Endothelial cell of umbilical vein (primary cell): ENCODE measurements at regions not wholly inside any gene's neighbourhood (a gene's known extent, or its start where the extent isn't known, plus 50 kb on each side); places are given as distances from the start of the nearest gene placed in this dataset.

Experiments used
- BruUV-seq: library from RNA; stranded (reverse); fragments of 400-500 nt; replicated peaks from 2 replicates; lab custom pipeline; 2021; lab: Mats Ljungman, UMichigan
- CTCF ChIA-PET: fragments of 300-600, 350-600 bp; sonication (Branson Sonifier 250); formaldehyde crosslinking; loops from one replicate; lab custom pipeline; 2021; ENCODE audit warnings: antibody characterized with exemption, inconsistent platforms; lab: Charles Lee
- POLR2A ChIA-PET: fragments of 300-600, 350-600 bp; sonication (Branson Sonifier 250); formaldehyde crosslinking; loops from one replicate; lab custom pipeline; 2021; ENCODE audit warnings: antibody characterized with exemption, inconsistent platforms; lab: Charles Lee
- DNase-seq: peaks from one replicate; pipeline ENCODE4 v3.0.0-alpha.2; 2011; ENCODE audit warnings: low read depth, low spot score
- FAIRE-seq: peaks from 2 replicates; lab custom pipeline; 2011; peaks lifted over from hg19 to GRCh38; lab: Jason Lieb, UNC
- H2AFZ ChIP-seq: 2 replicates; pipeline ENCODE4 v1.6.0; 2012; ENCODE audit warnings: low read depth, low read length, control low read depth, inconsistent platforms
- H3K27ac ChIP-seq: 2 replicates; pipeline ENCODE4 v1.5.1; 2011; ENCODE audit warnings: low read depth, mild to moderate bottlenecking, control low read depth, low read length, moderate library complexity; ENCODE audit not compliant: insufficient read depth
- H3K27me3 ChIP-seq, 2 experiments: 2 replicates each; pipeline versions ENCODE4 v1.6.0 to v1.6.1; 2011; ENCODE audit warnings: low read length in 2 of 2, mixed read lengths in 1 of 2; ENCODE audit not compliant: control insufficient read depth in 2 of 2, insufficient read depth in 2 of 2
- H3K36me3 ChIP-seq, 2 experiments: 2 replicates in 1 of 2; 3 replicates in 1 of 2; pipeline ENCODE4 v1.5.1; 2011; ENCODE audit warnings: low read length in 2 of 2, mild to moderate bottlenecking in 1 of 2, moderate library complexity in 1 of 2; ENCODE audit not compliant: control insufficient read depth in 2 of 2, insufficient read depth in 2 of 2; ENCODE audit errors: extremely low read depth in 1 of 2
- H3K4me1 ChIP-seq: 3 replicates; pipeline ENCODE4 v1.5.1; 2011; ENCODE audit warnings: mild to moderate bottlenecking, low read length; ENCODE audit not compliant: control insufficient read depth, insufficient read depth; ENCODE audit errors: extremely low read depth
- H3K4me2 ChIP-seq: 2 replicates; pipeline ENCODE4 v1.6.1; 2011; ENCODE audit warnings: low read length, control low read depth, mixed read lengths; ENCODE audit not compliant: insufficient read depth
- H3K4me3 ChIP-seq, 3 experiments: fragments of 200-600 bp in 1 of 3; sonication (generic), shearing (Covaris generic) in 1 of 3; replicated peaks in 1 of 3; 2 replicates each; pipeline ENCODE4 v1.5.1; 2011 to 2016; ENCODE audit warnings: control low read depth in 3 of 3, low read length in 3 of 3, mild to moderate bottlenecking in 2 of 3, inconsistent platforms in 1 of 3, low read depth in 1 of 3, moderate library complexity in 1 of 3; ENCODE audit not compliant: insufficient read depth in 1 of 3
- H3K79me2 ChIP-seq: 2 replicates; pipeline ENCODE4 v1.6.0; 2012; ENCODE audit warnings: low read length, inconsistent platforms; ENCODE audit not compliant: control insufficient read depth, insufficient read depth
- H3K9ac ChIP-seq: replicated peaks from 2 replicates; pipeline ENCODE3; 2011; ENCODE audit warnings: low read length, control low read depth; ENCODE audit not compliant: insufficient read depth; ENCODE audit errors: extremely low read depth
- H3K9me1 ChIP-seq: replicated peaks from 3 replicates; pipeline ENCODE4 v1.6.0; 2011; ENCODE audit warnings: mild to moderate bottlenecking, low read length; ENCODE audit not compliant: control insufficient read depth, insufficient read depth; ENCODE audit errors: extremely low read depth
- H3K9me3 ChIP-seq: replicated peaks from 2 replicates; pipeline ENCODE4 v1.5.1; 2012; ENCODE audit warnings: low read length, inconsistent platforms; ENCODE audit not compliant: control insufficient read depth, insufficient read depth
- H4K20me1 ChIP-seq: replicated peaks from 2 replicates; pipeline ENCODE3; 2011; ENCODE audit warnings: mild to moderate bottlenecking, low read length; ENCODE audit not compliant: control insufficient read depth, insufficient read depth; ENCODE audit errors: extremely low read depth
- EZH2 ChIP-seq: IDR thresholded peaks from 2 replicates; pipeline ENCODE4 v1.6.1; 2012; ENCODE audit warnings: borderline replicate concordance, low read depth, mild to moderate bottlenecking, moderate library complexity, low read length, inconsistent platforms; ENCODE audit not compliant: severe bottlenecking
- FOS ChIP-seq: IDR thresholded peaks from 2 replicates; pipeline ENCODE4 v1.6.1; 2011; ENCODE audit warnings: mild to moderate bottlenecking, low read length, moderate library complexity, borderline replicate concordance; ENCODE audit not compliant: insufficient read depth
- GATA2 ChIP-seq: IDR thresholded peaks from 2 replicates; pipeline ENCODE4 v1.7.0; 2011; ENCODE audit warnings: low read depth, mild to moderate bottlenecking, moderate library complexity, mixed read lengths, low read length; ENCODE audit not compliant: insufficient read length, insufficient read depth
- JUN ChIP-seq: IDR thresholded peaks from 2 replicates; pipeline ENCODE4 v1.6.1; 2011; ENCODE audit warnings: borderline replicate concordance, low read depth; ENCODE audit not compliant: insufficient read length, insufficient read depth
- MYC ChIP-seq: IDR thresholded peaks from one replicate; pipeline ENCODE4 v1.6.1; 2011; ENCODE audit warnings: mild to moderate bottlenecking, low read depth, low read length
- POLR2A ChIP-seq: IDR thresholded peaks from 2 replicates; pipeline ENCODE4 v1.6.1; 2012; ENCODE audit warnings: low read depth, mild to moderate bottlenecking, control low read depth, low read length
- POLR2AphosphoS5 ChIP-seq: IDR thresholded peaks from 2 replicates; pipeline ENCODE4 v1.6.1; 2012; ENCODE audit warnings: low read depth, mild to moderate bottlenecking, control low read depth, low read length, moderate library complexity; ENCODE audit not compliant: insufficient read depth
- dilution Hi-C: fragments of 300-500 bp; cut with MboI; formaldehyde crosslinking; loops from one replicate; pipeline ENCODE4 v1.15.0; 2019; ENCODE audit warnings: low sequenced_read_pairs; ENCODE audit not compliant: extremely low pct_ligation_motif_present
- intact Hi-C: fragments of 100-400 bp; cut with micrococcal nuclease; formaldehyde crosslinking; loops from one replicate; pipeline ENCODE4 v1.10.0; 2022
- TF ChIP-seq, protein P1 (sequence below), 2 donors: IDR thresholded peaks; 1 replicate in 1 of 2; 2 replicates in 1 of 2; pipeline ENCODE4 v1.5.1; 2011; ENCODE audit warnings: low read length in 2 of 2, mild to moderate bottlenecking in 2 of 2, moderate library complexity in 2 of 2, control low read depth in 1 of 2, inconsistent platforms in 1 of 2, low read depth in 1 of 2; ENCODE audit not compliant: insufficient read depth in 1 of 2; ENCODE audit errors: extremely low read depth in 1 of 2
- TF ChIP-seq, protein P2 (sequence below): IDR thresholded peaks from 2 replicates; pipeline ENCODE4 v1.6.1; 2011; ENCODE audit not compliant: insufficient read depth, insufficient read length

DNA sequence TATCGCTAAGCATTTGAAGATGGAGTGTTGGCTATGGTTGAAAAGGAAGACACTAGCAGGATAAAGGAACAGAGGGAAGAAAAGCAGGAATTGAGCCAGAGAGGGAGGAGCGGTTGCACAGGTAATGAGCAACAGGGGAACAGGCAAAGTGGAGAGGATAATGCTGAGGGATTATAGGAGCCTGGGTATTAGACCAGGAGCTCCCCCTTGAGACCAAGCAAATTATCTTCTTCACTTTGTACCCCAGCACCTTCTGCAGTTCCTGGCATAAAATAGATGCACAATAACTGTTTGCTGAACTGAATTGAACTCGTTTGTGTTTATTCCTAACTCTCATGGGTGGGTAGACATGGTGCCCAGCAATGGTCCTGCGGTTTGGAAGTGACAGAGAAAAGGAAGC is 54.6 kb upstream of the OR5P2 start:
- H3K4me3 ChIP-seq, result no peak overlapping the region
- H3K9me3 ChIP-seq, result no peaks in the 10 kb centered on the region
- H3K27me3 ChIP-seq, result peaks cover 0 to 3% of the 10 kb centered on the region in 2 experiments
- no peak overlapping the region for H2AFZ ChIP-seq
- TF ChIP-seq JUN, result no peak
- H4K20me1 ChIP-seq, result no peaks in the 10 kb centered on the region
- ChIA-PET POLR2A (no interaction called here), CTCF (no interaction called here)
- no peaks in the 10 kb centered on the region for H3K9me1 ChIP-seq
- FAIRE-seq, result no peak
- H3K4me1 ChIP-seq, result no peaks in the 10 kb centered on the region
- BruUV-seq, result no TSS peak
- no peak overlapping the region for H3K4me2 ChIP-seq
- no peaks in the 10 kb centered on the region for H3K36me3 ChIP-seq
- DNase-seq, result no peak
- dilution Hi-C loops, result no loop called here
- no peaks in the 10 kb centered on the region for H3K79me2 ChIP-seq
- H3K9ac ChIP-seq, result no peak overlapping the region
- H3K27ac ChIP-seq, result no peak overlapping the region
- intact Hi-C loops, result no loop called here

DNA sequence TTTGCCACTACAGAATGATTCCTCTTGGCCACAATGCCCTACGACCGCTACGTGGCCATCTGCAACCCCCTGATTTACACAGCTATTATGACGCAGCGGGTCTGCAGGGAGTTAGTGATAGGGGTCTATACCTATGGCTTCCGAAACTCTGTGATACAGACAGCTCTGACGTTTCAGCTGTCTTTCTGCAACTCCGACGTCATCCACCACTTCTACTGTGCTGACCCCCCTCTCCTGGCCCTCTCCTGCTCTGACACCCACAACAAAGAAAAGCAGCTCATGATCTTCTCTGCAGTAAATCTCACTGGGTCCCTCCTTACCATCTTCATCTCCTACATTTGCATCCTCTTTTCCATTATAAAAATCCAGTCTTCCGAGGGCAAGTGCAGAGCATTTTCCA is 52.3 kb upstream of the OR5P2 start:
- Histone ChIP-seq H3K27ac (no peak overlapping the region), H3K4me3 (no peak overlapping the region), H3K9me3 (no peaks in the 10 kb centered on the region), H2AFZ (no peak overlapping the region), H3K4me1 (no peaks in the 10 kb centered on the region), H3K36me3 (no peaks in the 10 kb centered on the region), H3K79me2 (no peaks in the 10 kb centered on the region), H3K27me3 (no peaks in the 10 kb centered on the region), H3K4me2 (no peak overlapping the region), H3K9ac (no peak overlapping the region), H4K20me1 (no peaks in the 10 kb centered on the region), H3K9me1 (no peaks in the 10 kb centered on the region)
- dilution Hi-C loops, result no loop called here
- no peak for DNase-seq
- no TSS peak for BruUV-seq
- no peak for FAIRE-seq
- TF ChIP-seq GATA2 (no peak), MYC (no peak), POLR2A (no peak), FOS (no peak), POLR2AphosphoS5 (no peak), JUN (no peak), EZH2 (no peak)
- TF ChIP-seq, protein P1, sequence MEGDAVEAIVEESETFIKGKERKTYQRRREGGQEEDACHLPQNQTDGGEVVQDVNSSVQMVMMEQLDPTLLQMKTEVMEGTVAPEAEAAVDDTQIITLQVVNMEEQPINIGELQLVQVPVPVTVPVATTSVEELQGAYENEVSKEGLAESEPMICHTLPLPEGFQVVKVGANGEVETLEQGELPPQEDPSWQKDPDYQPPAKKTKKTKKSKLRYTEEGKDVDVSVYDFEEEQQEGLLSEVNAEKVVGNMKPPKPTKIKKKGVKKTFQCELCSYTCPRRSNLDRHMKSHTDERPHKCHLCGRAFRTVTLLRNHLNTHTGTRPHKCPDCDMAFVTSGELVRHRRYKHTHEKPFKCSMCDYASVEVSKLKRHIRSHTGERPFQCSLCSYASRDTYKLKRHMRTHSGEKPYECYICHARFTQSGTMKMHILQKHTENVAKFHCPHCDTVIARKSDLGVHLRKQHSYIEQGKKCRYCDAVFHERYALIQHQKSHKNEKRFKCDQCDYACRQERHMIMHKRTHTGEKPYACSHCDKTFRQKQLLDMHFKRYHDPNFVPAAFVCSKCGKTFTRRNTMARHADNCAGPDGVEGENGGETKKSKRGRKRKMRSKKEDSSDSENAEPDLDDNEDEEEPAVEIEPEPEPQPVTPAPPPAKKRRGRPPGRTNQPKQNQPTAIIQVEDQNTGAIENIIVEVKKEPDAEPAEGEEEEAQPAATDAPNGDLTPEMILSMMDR (IDR thresholded peaks at IDR 0.05; ENCODE audit: extremely low read depth in 1 of 2, insufficient read depth in 1 of 2, low read depth in 1 of 2, low read length in 2 of 2), result no peak
- TF ChIP-seq, protein P2, sequence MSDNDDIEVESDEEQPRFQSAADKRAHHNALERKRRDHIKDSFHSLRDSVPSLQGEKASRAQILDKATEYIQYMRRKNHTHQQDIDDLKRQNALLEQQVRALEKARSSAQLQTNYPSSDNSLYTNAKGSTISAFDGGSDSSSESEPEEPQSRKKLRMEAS, result no peak
- intact Hi-C loops, result no loop called here
- ChIA-PET CTCF (no interaction called here), POLR2A (no interaction called here)
